Right lobe of liver (tissue), 4 donors: ENCODE measurements at regions not wholly inside any gene's neighbourhood (a gene's known extent, or its start where the extent isn't known, plus 50 kb on each side); places are given as distances from the start of the nearest gene placed in this dataset.

ENCODE experiments used
- CTCF ChIP-seq, 4 donors: fragments of 200-600 bp in 3 of 4; fragments of 450-650 bp in 1 of 4; IDR thresholded peaks; one replicate each; pipeline versions ENCODE4 v1.5.1 to v1.8.0; 2016 to 2022; ENCODE audit warnings: antibody characterized with exemption in 4 of 4, mild to moderate bottlenecking in 2 of 4
- POLR2A ChIP-seq: fragments of 450-650 bp; IDR thresholded peaks from one replicate; pipeline ENCODE4 v1.6.1; 2017; ENCODE audit warnings: antibody characterized with exemption, mild to moderate bottlenecking
- donor health status: DM: no; HTN: no; CAD: no.
- donor health status: DM: no; HTN: no; CAD: no.
- donor health status: DM: no; HTN: yes; CAD: no.

GRCh38 chr7:33711231-33712019 lies 193.9 kb upstream of the BMPER start:
- TF ChIP-seq CTCF (IDR thresholded peaks at IDR 0.05) (no peak), POLR2A (no peak)
